Panc1 (cell line): ENCODE measurements at regions not wholly inside any gene's neighbourhood (a gene's known extent, or its start where the extent isn't known, plus 50 kb on each side); places are given as distances from the start of the nearest gene placed in this dataset.

Experiments
- ATAC-seq: fragments of 200-7000 bp; cut with Tn5 transposase; 2 replicates; pipeline ENCODE4 v1.9.1; 2020; ENCODE audit warnings: mild to moderate bottlenecking, moderate library complexity
- BruUV-seq: library from RNA; stranded (reverse); fragments of 400-500 nt; replicated peaks from 2 replicates; lab custom pipeline; 2021; lab: Mats Ljungman, UMichigan
- CTCF ChIA-PET: fragments of 300-600 bp; sonication (Branson Sonifier 250); formaldehyde crosslinking; loops from one replicate; lab custom pipeline; 2022; ENCODE audit warnings: antibody characterized with exemption; lab: Charles Lee
- POLR2A ChIA-PET: fragments of 300-600 bp; sonication (Branson Sonifier 250); formaldehyde crosslinking; loops from one replicate; lab custom pipeline; 2022; ENCODE audit warnings: antibody characterized with exemption; lab: Charles Lee
- DNase-seq: peaks from one replicate; pipeline ENCODE4 v3.0.0-alpha.2; 2010; ENCODE audit warnings: low read depth, low spot score
- H3K27ac ChIP-seq: 2 replicates; pipeline ENCODE4 v1.5.1; 2011; ENCODE audit warnings: mild to moderate bottlenecking, low read length, inconsistent platforms
- H3K27me3 ChIP-seq: fragments of 200-500 bp; sonication (Bioruptor generic); 2 replicates; pipeline ENCODE4 v1.6.0; 2014; ENCODE audit warnings: low read length, inconsistent platforms; ENCODE audit not compliant: control insufficient read depth, insufficient read depth
- H3K36me3 ChIP-seq: fragments of 200-500 bp; sonication (Bioruptor generic); 2 replicates; pipeline ENCODE4 v1.5.1; 2014; ENCODE audit warnings: inconsistent platforms, mild to moderate bottlenecking, low read length, moderate library complexity; ENCODE audit not compliant: control insufficient read depth, insufficient read depth
- H3K4me1 ChIP-seq: 2 replicates; pipeline ENCODE4 v1.5.1; 2011; ENCODE audit warnings: inconsistent platforms, mild to moderate bottlenecking, low read length, moderate library complexity; ENCODE audit not compliant: control insufficient read depth, insufficient read depth
- H3K4me3 ChIP-seq, 2 experiments: 2 replicates each; pipeline ENCODE4 v1.5.1; 2011 to 2012; ENCODE audit warnings: low read depth in 2 of 2, low read length in 2 of 2, mild to moderate bottlenecking in 2 of 2, inconsistent platforms in 1 of 2, moderate library complexity in 1 of 2
- H3K9me3 ChIP-seq: fragments of 200-500 bp; sonication (Bioruptor generic); 2 replicates; pipeline ENCODE4 v1.5.1; 2014; ENCODE audit warnings: low read depth, mild to moderate bottlenecking, inconsistent platforms, low read length, moderate library complexity; ENCODE audit not compliant: control insufficient read depth, insufficient read depth
- CTCF ChIP-seq: fragments of 450-650 bp; IDR thresholded peaks from 2 replicates; pipeline ENCODE4 v1.5.1; 2017; ENCODE audit warnings: mild to moderate bottlenecking
- POLR2AphosphoS5 ChIP-seq: IDR thresholded peaks from 2 replicates; pipeline ENCODE4 v1.6.1; 2012; ENCODE audit warnings: mild to moderate bottlenecking, low read depth, low read length, moderate library complexity
- REST ChIP-seq, 2 experiments: IDR thresholded peaks; 2 replicates each; pipeline ENCODE4 v1.6.1; 2011 to 2012; ENCODE audit warnings: low read depth in 2 of 2, control low read depth in 1 of 2, low read length in 1 of 2, mild to moderate bottlenecking in 1 of 2, moderate library complexity in 1 of 2; ENCODE audit not compliant: insufficient read depth in 1 of 2
- SIN3A ChIP-seq: IDR thresholded peaks from 2 replicates; pipeline ENCODE4 v1.6.1; 2012; ENCODE audit warnings: low read depth, mild to moderate bottlenecking, low read length, moderate library complexity, borderline replicate concordance; ENCODE audit not compliant: insufficient read depth
- TCF7L2 ChIP-seq: IDR thresholded peaks from 2 replicates; pipeline ENCODE4 v1.6.1; 2011; ENCODE audit warnings: mild to moderate bottlenecking, low read depth, low read length, inconsistent platforms
- in situ Hi-C: cut with HindIII; loops from 2 replicates; pipeline ENCODE4 v1.10.0; 2016; ENCODE audit warnings: low sequenced_read_pairs, low pct_unique_long_range_greater_than_20kb
- intact Hi-C: fragments of 100-400 bp; cut with micrococcal nuclease; formaldehyde crosslinking; loops from one replicate; pipeline ENCODE4 v1.10.0; 2022; ENCODE audit not compliant: unreplicated experiment

GRCh38 chr2:121063471-121063870 lies 221.5 kb downstream of the TFCP2L1 start:
- DNase-seq = no peak
- no peaks in the 10 kb centered on the region; the same call in 1 of the 2 replicates for H3K27me3 ChIP-seq
- no peaks in the 10 kb centered on the region for H3K36me3 ChIP-seq
- no TSS peak for BruUV-seq
- H3K4me3 ChIP-seq = no peak overlapping the region
- intact Hi-C loops = no loop called here
- in situ Hi-C loops = no loop called here
- ChIA-PET CTCF (no interaction called here), POLR2A (no interaction called here)
- no peaks in the 10 kb centered on the region for H3K4me1 ChIP-seq
- ATAC-seq = no peak
- no peak for TF ChIP-seq REST (IDR thresholded peaks at IDR 0.05; ENCODE audit: insufficient read depth in 1 of 2, low read depth in 2 of 2, low read length in 1 of 2)
- TF ChIP-seq POLR2AphosphoS5 = no peak
- TF ChIP-seq TCF7L2 = no peak
- no peak for TF ChIP-seq SIN3A
- TF ChIP-seq CTCF = no peak
- H3K27ac ChIP-seq = no peak overlapping the region
- no peaks in the 10 kb centered on the region for H3K9me3 ChIP-seq

GRCh38 chr2:121064186-121064585 lies 220.8 kb downstream of the TFCP2L1 start:
- H3K27me3 ChIP-seq = no peaks in the 10 kb centered on the region; the same call in 1 of the 2 replicates
- H3K9me3 ChIP-seq = no peaks in the 10 kb centered on the region
- in situ Hi-C loops (no loop called here), intact Hi-C loops (no loop called here)
- BruUV-seq = no TSS peak
- H3K4me3 ChIP-seq = no peak overlapping the region
- POLR2A ChIA-PET = interaction anchor here (0.6 kb wide), 1 partner anchor 264 kb away, joined by 3 read pairs; no protein-coding TSS in a partner anchor
- no peaks in the 10 kb centered on the region for H3K36me3 ChIP-seq
- ATAC-seq = no peak
- no peak for TF ChIP-seq SIN3A
- no peak for TF ChIP-seq REST (IDR thresholded peaks at IDR 0.05; ENCODE audit: insufficient read depth in 1 of 2, low read depth in 2 of 2, low read length in 1 of 2)
- no peak for TF ChIP-seq CTCF
- TF ChIP-seq TCF7L2 = no peak
- TF ChIP-seq POLR2AphosphoS5 = no peak
- H3K4me1 ChIP-seq = no peaks in the 10 kb centered on the region
- H3K27ac ChIP-seq = no peak overlapping the region
- CTCF ChIA-PET = no interaction called here
- DNase-seq = no peak
